Astrocyte (in vitro differentiated cells and primary cell): ENCODE measurements at regions not wholly inside any gene's neighbourhood (a gene's known extent, or its start where the extent isn't known, plus 50 kb on each side); places are given as distances from the start of the nearest gene placed in this dataset.

Experiments
- EZH2 ChIP-seq: IDR thresholded peaks from 2 replicates; pipeline ENCODE4 v1.6.1; 2012; ENCODE audit warnings: mild to moderate bottlenecking, low read length, inconsistent platforms; ENCODE audit not compliant: insufficient read depth
- TF ChIP-seq, protein P1 (sequence below): IDR thresholded peaks from 2 replicates; pipeline ENCODE4 v1.5.1; 2011; ENCODE audit warnings: low read depth, mild to moderate bottlenecking, inconsistent platforms, low read length, moderate library complexity; ENCODE audit not compliant: insufficient read depth

DNA sequence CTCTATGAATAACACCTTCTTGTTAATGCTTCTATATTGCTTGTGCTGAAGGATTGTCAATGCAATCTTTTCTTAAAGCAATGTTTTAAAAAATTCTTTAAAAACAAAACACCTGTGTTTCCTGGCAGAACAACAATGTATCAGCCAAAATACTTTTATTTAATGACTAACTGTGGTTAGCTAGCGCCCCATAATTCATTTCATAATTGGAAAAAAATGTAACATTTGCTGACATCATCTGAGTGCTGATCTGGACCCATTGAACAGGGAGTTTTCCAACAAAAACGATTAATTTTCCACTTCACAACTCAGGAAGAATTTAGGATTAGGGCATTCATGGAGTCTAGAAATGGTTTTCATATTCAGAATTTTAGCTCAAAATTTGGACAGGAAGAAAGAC, 137.6 kb upstream of the CDK6 start:
- TF ChIP-seq, protein P1, sequence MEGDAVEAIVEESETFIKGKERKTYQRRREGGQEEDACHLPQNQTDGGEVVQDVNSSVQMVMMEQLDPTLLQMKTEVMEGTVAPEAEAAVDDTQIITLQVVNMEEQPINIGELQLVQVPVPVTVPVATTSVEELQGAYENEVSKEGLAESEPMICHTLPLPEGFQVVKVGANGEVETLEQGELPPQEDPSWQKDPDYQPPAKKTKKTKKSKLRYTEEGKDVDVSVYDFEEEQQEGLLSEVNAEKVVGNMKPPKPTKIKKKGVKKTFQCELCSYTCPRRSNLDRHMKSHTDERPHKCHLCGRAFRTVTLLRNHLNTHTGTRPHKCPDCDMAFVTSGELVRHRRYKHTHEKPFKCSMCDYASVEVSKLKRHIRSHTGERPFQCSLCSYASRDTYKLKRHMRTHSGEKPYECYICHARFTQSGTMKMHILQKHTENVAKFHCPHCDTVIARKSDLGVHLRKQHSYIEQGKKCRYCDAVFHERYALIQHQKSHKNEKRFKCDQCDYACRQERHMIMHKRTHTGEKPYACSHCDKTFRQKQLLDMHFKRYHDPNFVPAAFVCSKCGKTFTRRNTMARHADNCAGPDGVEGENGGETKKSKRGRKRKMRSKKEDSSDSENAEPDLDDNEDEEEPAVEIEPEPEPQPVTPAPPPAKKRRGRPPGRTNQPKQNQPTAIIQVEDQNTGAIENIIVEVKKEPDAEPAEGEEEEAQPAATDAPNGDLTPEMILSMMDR, result no peak
- no peak for TF ChIP-seq EZH2
